Neural cell (in vitro differentiated cells): ENCODE measurements at regions not wholly inside any gene's neighbourhood (a gene's known extent, or its start where the extent isn't known, plus 50 kb on each side); places are given as distances from the start of the nearest gene placed in this dataset.

ENCODE experiments used
- H2AFZ ChIP-seq: fragments of 200-600, 300-800 bp; sonication (generic), shearing (Covaris generic); 2 replicates; pipeline ENCODE4 v1.6.0; 2014; ENCODE audit warnings: low read depth, mild to moderate bottlenecking, antibody characterized with exemption, low read length, moderate library complexity
- H3F3A ChIP-seq: fragments of 200-600 bp; shearing (Covaris generic); 2 replicates; pipeline ENCODE4 v1.6.1; 2016; ENCODE audit warnings: mild to moderate bottlenecking, moderate library complexity, mixed read lengths, antibody characterized with exemption, low read length; ENCODE audit not compliant: insufficient read depth, poor library complexity, severe bottlenecking
- H3K27ac ChIP-seq: fragments of 200-600, 300-800 bp; sonication (generic), shearing (Covaris generic); 2 replicates; pipeline ENCODE4 v1.5.1; 2014; ENCODE audit warnings: mild to moderate bottlenecking, low read length, moderate library complexity
- H3K27me3 ChIP-seq: fragments of 300-800, 200-600 bp; sonication (generic), shearing (Covaris generic); 2 replicates; pipeline ENCODE4 v1.6.0; 2014; ENCODE audit warnings: mild to moderate bottlenecking, low read depth, low read length, moderate library complexity; ENCODE audit not compliant: insufficient read depth
- H3K36me3 ChIP-seq: fragments of 300-800, 200-600 bp; sonication (generic), shearing (Covaris generic); 2 replicates; pipeline ENCODE4 v1.5.1; 2014; ENCODE audit warnings: mild to moderate bottlenecking, antibody characterized with exemption, low read length, moderate library complexity; ENCODE audit not compliant: insufficient read depth
- H3K4me2 ChIP-seq: fragments of 300-800, 200-600 bp; sonication (generic), shearing (Covaris generic); 2 replicates; pipeline ENCODE4 v1.6.0; 2014; ENCODE audit warnings: mild to moderate bottlenecking, low read length
- H3K4me3 ChIP-seq: fragments of 300-800, 200-600 bp; sonication (generic), shearing (Covaris generic); 2 replicates; pipeline ENCODE4 v1.5.1; 2014; ENCODE audit warnings: mild to moderate bottlenecking, low read length, moderate library complexity
- H3K79me2 ChIP-seq: fragments of 200-600 bp; shearing (Covaris generic); replicated peaks from 2 replicates; pipeline ENCODE4 v1.6.0; 2014; ENCODE audit warnings: mild to moderate bottlenecking, low read length, moderate library complexity; ENCODE audit not compliant: insufficient read depth
- H3K9ac ChIP-seq: fragments of 300-800, 200-600 bp; sonication (generic), shearing (Covaris generic); 2 replicates; pipeline ENCODE4 v1.6.1; 2016; ENCODE audit warnings: mild to moderate bottlenecking, low read length, mixed read lengths
- H3K9me2 ChIP-seq: fragments of 200-600 bp; shearing (Covaris generic); 2 replicates; pipeline ENCODE4 v1.6.1; 2016; ENCODE audit warnings: mild to moderate bottlenecking, low read length, mixed read lengths; ENCODE audit not compliant: insufficient read depth
- H3K9me3 ChIP-seq: fragments of 200-600, 300-800 bp; sonication (generic), shearing (Covaris generic); 2 replicates; pipeline ENCODE4 v1.6.1; 2016; ENCODE audit warnings: mild to moderate bottlenecking, mixed run types, low read length, moderate library complexity, mixed read lengths
- H4K20me1 ChIP-seq: fragments of 200-600 bp; shearing (Covaris generic); 2 replicates; pipeline ENCODE4 v1.6.1; 2016; ENCODE audit warnings: mild to moderate bottlenecking, mixed run types; ENCODE audit not compliant: insufficient read depth
- CTCF ChIP-seq: fragments of 450-650 bp; IDR thresholded peaks from 2 replicates; pipeline ENCODE4 v1.5.1; 2014; ENCODE audit warnings: antibody characterized with exemption, mild to moderate bottlenecking, moderate library complexity; ENCODE audit not compliant: poor library complexity, severe bottlenecking
- EP300 ChIP-seq: fragments of 450-650 bp; conservative IDR thresholded peaks from 2 replicates; pipeline ENCODE4 v1.6.1; 2014; ENCODE audit warnings: antibody characterized with exemption, mild to moderate bottlenecking, moderate library complexity; ENCODE audit not compliant: poor library complexity, severe bottlenecking
- EZH2 ChIP-seq: fragments of 200-600, 300-800 bp; shearing (Covaris generic), sonication (generic); IDR thresholded peaks from 2 replicates; pipeline ENCODE4 v1.6.1; 2014; ENCODE audit warnings: antibody characterized with exemption, low read length, borderline replicate concordance, mild to moderate bottlenecking; ENCODE audit not compliant: insufficient read depth, poor library complexity, severe bottlenecking
- MXI1 ChIP-seq: fragments of 450-650 bp; conservative IDR thresholded peaks from 2 replicates; pipeline ENCODE4 v1.6.1; 2014; ENCODE audit warnings: antibody characterized with exemption, mild to moderate bottlenecking; ENCODE audit not compliant: poor library complexity, severe bottlenecking
- POLR2AphosphoS5 ChIP-seq: IDR thresholded peaks from 2 replicates; pipeline ENCODE4 v1.6.1; 2012
- RAD21 ChIP-seq: fragments of 450-650 bp; conservative IDR thresholded peaks from 2 replicates; pipeline ENCODE4 v1.6.1; 2014; ENCODE audit warnings: antibody characterized with exemption, mild to moderate bottlenecking, moderate library complexity
- REST ChIP-seq: IDR thresholded peaks from 2 replicates; pipeline ENCODE4 v1.6.1; 2012; ENCODE audit warnings: borderline replicate concordance
- SMC3 ChIP-seq: fragments of 450-650 bp; conservative IDR thresholded peaks from 2 replicates; pipeline ENCODE4 v1.6.1; 2014; ENCODE audit warnings: antibody characterized with exemption, mild to moderate bottlenecking, moderate library complexity; ENCODE audit not compliant: poor library complexity
- TAF1 ChIP-seq: IDR thresholded peaks from 2 replicates; pipeline ENCODE4 v1.6.1; 2012; ENCODE audit warnings: low read depth

GRCh38 chr19:28943651-28944050 lies 269.3 kb downstream of the UQCRFS1 start:
- Histone ChIP-seq H3K79me2 (no peaks in the 10 kb centered on the region), H3K27ac (no peak overlapping the region), H2AFZ (no peak overlapping the region), H3K27me3 (no peaks in the 10 kb centered on the region), H3K9me3 (no peaks in the 10 kb centered on the region), H3K9ac (no peak overlapping the region), H3F3A (no peaks in the 10 kb centered on the region), H3K4me2 (no peak overlapping the region), H4K20me1 (no peaks in the 10 kb centered on the region), H3K9me2 (no peaks in the 10 kb centered on the region), H3K4me3 (no peak overlapping the region), H3K36me3 (no peaks in the 10 kb centered on the region)
- TF ChIP-seq CTCF (no peak), EP300 (no peak), TAF1 (no peak), REST (no peak), SMC3 (no peak), MXI1 (no peak), POLR2AphosphoS5 (no peak), EZH2 (no peak), RAD21 (no peak)

DNA sequence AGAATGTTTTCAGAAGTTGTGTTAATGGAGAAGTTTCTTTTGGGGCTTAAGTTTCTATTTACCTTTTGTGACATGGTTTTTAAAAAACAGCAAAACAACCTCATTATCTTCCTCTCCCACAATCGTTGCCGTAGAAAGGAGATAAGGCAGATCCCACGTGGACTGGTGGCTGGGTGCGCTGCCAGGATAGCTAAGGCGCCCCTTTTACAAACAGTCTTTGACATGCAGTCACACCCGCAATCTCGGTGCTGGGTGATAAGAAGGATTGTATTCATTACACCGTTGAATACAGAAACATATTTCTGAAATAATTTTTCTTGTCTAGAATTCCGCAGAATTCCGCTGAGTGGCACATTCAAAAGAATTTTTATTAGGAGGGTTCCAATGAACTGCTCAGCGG lies 271.1 kb downstream of the UQCRFS1 start:
- H3K36me3 ChIP-seq: no peaks in the 10 kb centered on the region
- H2AFZ ChIP-seq: no peak overlapping the region
- no peak overlapping the region for H3K4me3 ChIP-seq
- no peaks in the 10 kb centered on the region for H3K79me2 ChIP-seq
- no peak overlapping the region for H3K27ac ChIP-seq
- no peaks in the 10 kb centered on the region for H3F3A ChIP-seq
- H3K9me3 ChIP-seq: no peaks in the 10 kb centered on the region
- TF ChIP-seq MXI1 (no peak), EZH2 (no peak), REST (no peak), CTCF (no peak)
- H3K9me2 ChIP-seq: no peaks in the 10 kb centered on the region
- no peaks in the 10 kb centered on the region for H3K27me3 ChIP-seq
- no peak overlapping the region for H3K4me2 ChIP-seq
- H4K20me1 ChIP-seq: no peaks in the 10 kb centered on the region
- no peak overlapping the region for H3K9ac ChIP-seq
